ENCODE measurements at regions not wholly inside any gene's neighbourhood (a gene's known extent, or its start where the extent isn't known, plus 50 kb on each side); places are given as distances from the start of the nearest gene placed in this dataset.

GRCh38 chr17:73715769-73716168, 71.5 kb upstream of the SDK2 start:
- Histone ChIP-seq H3K4me1 (peaks cover 33% of the 10 kb centered on the region), H3F3A (ENCODE audit: low read depth) (peaks cover 21% of the 10 kb centered on the region), H3K27me3 (no peaks in the 10 kb centered on the region), H3K4me3 (no peak overlapping the region), H3K27ac (no peak overlapping the region), H3K9ac (no peak overlapping the region), H3K4me2 (no peak overlapping the region), H3K9me3 (ENCODE audit: low read depth) (no peaks in the 10 kb centered on the region), H4K20me1 (ENCODE audit: low read depth) (no peaks in the 10 kb centered on the region), H3K36me3 (no peaks in the 10 kb centered on the region), H3K79me2 (ENCODE audit: low read depth) (no peaks in the 10 kb centered on the region), H2AFZ (replicated peaks) (no peak overlapping the region)
- no peak for TF ChIP-seq CTCF (IDR thresholded peaks at IDR 0.05)
- TF ChIP-seq EZH2phosphoT487 (IDR thresholded peaks at IDR 0.05): no peak
- TF ChIP-seq EZH2 (IDR thresholded peaks at IDR 0.05): no peak
- H3K27me3 Mint-ChIP-seq (ENCODE audit: insufficient read depth, low read depth): peaks cover 14% of the 10 kb centered on the region
- no peak for DNase-seq (ENCODE audit: low spot score)
- peaks cover 38% of the 10 kb centered on the region for H3K4me1 Mint-ChIP-seq
- no peaks in the 10 kb centered on the region for H3K9me3 Mint-ChIP-seq
- no peak overlapping the region for H3K27ac Mint-ChIP-seq
- no peaks in the 10 kb centered on the region for H3K36me3 Mint-ChIP-seq
- H3K4me3 Mint-ChIP-seq: no peak overlapping the region

- Histone ChIP-seq H3K79me2 (ENCODE audit: low read depth) (no peaks in the 10 kb centered on the region), H3K4me3 (no peak overlapping the region), H3K27ac (no peak overlapping the region), H3K4me1 (peaks cover 35% of the 10 kb centered on the region), H3K27me3 (no peaks in the 10 kb centered on the region), H3K9ac (no peak overlapping the region), H3K4me2 (no peak overlapping the region), H3F3A (ENCODE audit: low read depth) (peaks cover 21% of the 10 kb centered on the region), H2AFZ (replicated peaks) (no peak overlapping the region), H4K20me1 (ENCODE audit: low read depth) (no peaks in the 10 kb centered on the region), H3K9me3 (ENCODE audit: low read depth) (no peaks in the 10 kb centered on the region), H3K36me3 (no peaks in the 10 kb centered on the region)
- no peak for DNase-seq (ENCODE audit: low spot score)
- no peak overlapping the region for H3K4me3 Mint-ChIP-seq
- H3K27me3 Mint-ChIP-seq (ENCODE audit: insufficient read depth, low read depth): peaks cover 15% of the 10 kb centered on the region
- H3K27ac Mint-ChIP-seq: no peak overlapping the region
- H3K36me3 Mint-ChIP-seq: no peaks in the 10 kb centered on the region
- TF ChIP-seq EZH2phosphoT487 (IDR thresholded peaks at IDR 0.05) (no peak), CTCF (IDR thresholded peaks at IDR 0.05) (no peak), EZH2 (IDR thresholded peaks at IDR 0.05) (no peak)
- H3K9me3 Mint-ChIP-seq: no peaks in the 10 kb centered on the region
- H3K4me1 Mint-ChIP-seq: peaks cover 45% of the 10 kb centered on the region
Observed at GRCh38 chr17:73717690-73718089, 73.4 kb upstream of the SDK2 start.

- H3K4me1 Mint-ChIP-seq: peaks cover 41% of the 10 kb centered on the region
- H3K27ac ChIP-seq: no peak overlapping the region
- peaks cover 21% of the 10 kb centered on the region for H3F3A ChIP-seq (ENCODE audit: low read depth)
- TF ChIP-seq CTCF (IDR thresholded peaks at IDR 0.05): no peak
- no peak for TF ChIP-seq EZH2phosphoT487 (IDR thresholded peaks at IDR 0.05)
- H3K9ac ChIP-seq: no peak overlapping the region
- no peaks in the 10 kb centered on the region for H3K36me3 Mint-ChIP-seq
- no peaks in the 10 kb centered on the region for H3K79me2 ChIP-seq (ENCODE audit: low read depth)
- peaks cover 34% of the 10 kb centered on the region for H3K4me1 ChIP-seq
- no peak for DNase-seq (ENCODE audit: low spot score)
- H4K20me1 ChIP-seq (ENCODE audit: low read depth): no peaks in the 10 kb centered on the region
- H3K4me2 ChIP-seq: no peak overlapping the region
- H3K27me3 Mint-ChIP-seq (ENCODE audit: insufficient read depth, low read depth): peaks cover 15% of the 10 kb centered on the region
- H3K9me3 Mint-ChIP-seq: no peaks in the 10 kb centered on the region
- H3K9me3 ChIP-seq (ENCODE audit: low read depth): no peaks in the 10 kb centered on the region
- H3K36me3 ChIP-seq: no peaks in the 10 kb centered on the region
- no peak overlapping the region for H3K4me3 ChIP-seq
- H3K27me3 ChIP-seq: no peaks in the 10 kb centered on the region
- no peak overlapping the region for H2AFZ ChIP-seq (replicated peaks)
- no peak overlapping the region for H3K27ac Mint-ChIP-seq
- H3K4me3 Mint-ChIP-seq: no peak overlapping the region
Observed at GRCh38 chr17:73718362-73718761, 74.1 kb upstream of the SDK2 start.

Data from neural progenitor cell (in vitro differentiated cells).